Endothelial cell of umbilical vein (primary cell): ENCODE measurements at regions not wholly inside any gene's neighbourhood (a gene's known extent, or its start where the extent isn't known, plus 50 kb on each side); places are given as distances from the start of the nearest gene placed in this dataset.

ENCODE experiments used
- CTCF ChIP-seq, 2 donors: IDR thresholded peaks; 1 replicate in 1 of 2; 2 replicates in 1 of 2; pipeline ENCODE4 v1.5.1; 2011; ENCODE audit warnings: low read length in 2 of 2, mild to moderate bottlenecking in 2 of 2, moderate library complexity in 2 of 2, control low read depth in 1 of 2, inconsistent platforms in 1 of 2, low read depth in 1 of 2; ENCODE audit not compliant: insufficient read depth in 1 of 2; ENCODE audit errors: extremely low read depth in 1 of 2
- JUN ChIP-seq: IDR thresholded peaks from 2 replicates; pipeline ENCODE4 v1.6.1; 2011; ENCODE audit warnings: borderline replicate concordance, low read depth; ENCODE audit not compliant: insufficient read length, insufficient read depth
- POLR2A ChIP-seq: IDR thresholded peaks from 2 replicates; pipeline ENCODE4 v1.6.1; 2012; ENCODE audit warnings: low read depth, mild to moderate bottlenecking, control low read depth, low read length
- POLR2AphosphoS5 ChIP-seq: IDR thresholded peaks from 2 replicates; pipeline ENCODE4 v1.6.1; 2012; ENCODE audit warnings: low read depth, mild to moderate bottlenecking, control low read depth, low read length, moderate library complexity; ENCODE audit not compliant: insufficient read depth

GRCh38 chr2:223203971-223204929 is 152.3 kb downstream of the KCNE4 start:
- TF ChIP-seq CTCF (IDR thresholded peaks at IDR 0.05; ENCODE audit: extremely low read depth in 1 of 2, insufficient read depth in 1 of 2, low read depth in 1 of 2, low read length in 2 of 2) (no peak), POLR2AphosphoS5 (no peak), JUN (no peak), POLR2A (no peak)
